Calu3 (cell line): ENCODE measurements at regions not wholly inside any gene's neighbourhood (a gene's known extent, or its start where the extent isn't known, plus 50 kb on each side); places are given as distances from the start of the nearest gene placed in this dataset.

Source experiments
- BruUV-seq: library from RNA; stranded (reverse); fragments of 400-500 nt; replicated peaks from 2 replicates; lab custom pipeline; 2021; lab: Mats Ljungman, UMichigan
- CTCF ChIA-PET: fragments of 300-600 bp; sonication (Branson Sonifier 250); formaldehyde crosslinking; loops from one replicate; lab custom pipeline; 2022; ENCODE audit warnings: antibody characterized with exemption; lab: Charles Lee
- DNase-seq: peaks from one replicate; pipeline ENCODE4 v3.0.0; 2022
- H3K27ac Mint-ChIP-seq: one replicate; pipeline ENCODE4 v1.8.0; 2022; ENCODE audit warnings: mixed read lengths; ENCODE audit not compliant: unreplicated experiment
- H3K27me3 Mint-ChIP-seq: one replicate; pipeline ENCODE4 v1.8.0; 2022; ENCODE audit warnings: mixed read lengths; ENCODE audit not compliant: unreplicated experiment
- H3K36me3 Mint-ChIP-seq: one replicate; pipeline ENCODE4 v1.8.0; 2022; ENCODE audit warnings: mild to moderate bottlenecking, moderate library complexity, mixed read lengths; ENCODE audit not compliant: insufficient read depth, unreplicated experiment
- H3K4me1 Mint-ChIP-seq: one replicate; pipeline ENCODE4 v1.8.0; 2022; ENCODE audit warnings: mild to moderate bottlenecking, low read depth, mixed read lengths; ENCODE audit not compliant: unreplicated experiment
- H3K4me3 Mint-ChIP-seq: one replicate; pipeline ENCODE4 v1.8.0; 2022; ENCODE audit warnings: mild to moderate bottlenecking, low read depth, moderate library complexity, mixed read lengths; ENCODE audit not compliant: unreplicated experiment
- H3K9me3 Mint-ChIP-seq: one replicate; pipeline ENCODE4 v1.8.0; 2022; ENCODE audit warnings: low read depth, mixed read lengths; ENCODE audit not compliant: unreplicated experiment
- CTCF ChIP-seq: fragments of 200-600 bp; IDR thresholded peaks from one replicate; pipeline ENCODE4 v1.8.0; 2022; ENCODE audit warnings: antibody characterized with exemption; ENCODE audit not compliant: unreplicated experiment
- intact Hi-C: fragments of 100-400 bp; cut with micrococcal nuclease; formaldehyde crosslinking; loops from one replicate; pipeline ENCODE4 v1.10.0; 2022; ENCODE audit not compliant: unreplicated experiment

- no peak for TF ChIP-seq CTCF
- Mint-ChIP-seq H3K36me3 (peaks cover 7% of the 10 kb centered on the region), H3K4me1 (peaks cover 26% of the 10 kb centered on the region), H3K27me3 (no peaks in the 10 kb centered on the region), H3K9me3 (peaks cover 3% of the 10 kb centered on the region), H3K4me3 (no peak overlapping the region), H3K27ac (no peak overlapping the region)
- intact Hi-C loops = no loop called here
- BruUV-seq = no TSS peak
- DNase-seq = no peak
- CTCF ChIA-PET = no interaction called here
Measured at GRCh38 chr2:172674968-172675303, 60.7 kb upstream of the RAPGEF4 start.

GRCh38 chr2:172677363-172677762, 58.3 kb upstream of the RAPGEF4 start:
- CTCF ChIA-PET = no interaction called here
- no peak overlapping the region for H3K4me3 Mint-ChIP-seq
- DNase-seq = no peak
- no peak overlapping the region for H3K27ac Mint-ChIP-seq
- TF ChIP-seq CTCF = no peak
- H3K4me1 Mint-ChIP-seq = peaks cover 15% of the 10 kb centered on the region
- intact Hi-C loops = no loop called here
- H3K36me3 Mint-ChIP-seq = peaks cover 7% of the 10 kb centered on the region
- H3K9me3 Mint-ChIP-seq = peaks cover 3% of the 10 kb centered on the region
- H3K27me3 Mint-ChIP-seq = no peaks in the 10 kb centered on the region
- no TSS peak for BruUV-seq

GRCh38 chr2:172680436-172681068, 55.1 kb upstream of the RAPGEF4 start:
- Mint-ChIP-seq H3K27me3 (no peaks in the 10 kb centered on the region), H3K4me1 (no peaks in the 10 kb centered on the region), H3K36me3 (no peaks in the 10 kb centered on the region), H3K27ac (no peak overlapping the region), H3K4me3 (no peak overlapping the region), H3K9me3 (peaks cover 3% of the 10 kb centered on the region)
- no peak for TF ChIP-seq CTCF
- intact Hi-C loops = no loop called here
- no TSS peak for BruUV-seq
- DNase-seq = no peak
- CTCF ChIA-PET = no interaction called here

GRCh38 chr2:172685467-172685866, 50.2 kb upstream of the RAPGEF4 start:
- no peak for TF ChIP-seq CTCF
- Mint-ChIP-seq H3K27me3 (peaks cover 18% of the 10 kb centered on the region), H3K9me3 (peaks cover 6% of the 10 kb centered on the region), H3K4me1 (no peaks in the 10 kb centered on the region), H3K27ac (no peak overlapping the region), H3K36me3 (no peaks in the 10 kb centered on the region), H3K4me3 (no peak overlapping the region)
- no peak for DNase-seq
- intact Hi-C loops = no loop called here
- BruUV-seq = no TSS peak
- CTCF ChIA-PET = no interaction called here
